ENCODE measurements at regions not wholly inside any gene's neighbourhood (a gene's known extent, or its start where the extent isn't known, plus 50 kb on each side); places are given as distances from the start of the nearest gene placed in this dataset.
"Not testable (repeated sequence)": the region's sequence is repeated elsewhere in the genome, so short reads cannot be mapped to it uniquely, and the experiment has no call there.

- H3K4me2 ChIP-seq (ENCODE audit: low read length) = no peak overlapping the region
- no peak overlapping the region for H3K4me3 ChIP-seq (ENCODE audit: low read depth, low read length)
- no peaks in the 10 kb centered on the region for H3K4me1 ChIP-seq
- no peak overlapping the region for H3K27ac ChIP-seq
- H3K36me3 ChIP-seq (ENCODE audit: control insufficient read depth, insufficient read depth, low read length) = no peaks in the 10 kb centered on the region
- no peak overlapping the region for H3K9ac ChIP-seq
- H3K27me3 ChIP-seq (ENCODE audit: control insufficient read depth, insufficient read depth, low read length) = no peaks in the 10 kb centered on the region
- TF ChIP-seq CTCF (IDR thresholded peaks at IDR 0.05) = no peak
- no peaks in the 10 kb centered on the region for H3K79me2 ChIP-seq
- no peaks in the 10 kb centered on the region for H3K9me3 ChIP-seq (ENCODE audit: control insufficient read depth, low read length)
- H2AFZ ChIP-seq = no peak overlapping the region
These were observed 166.7 kb upstream of the PDE4B start for GRCh38 chr1:65626003-65626402.

- no peak for TF ChIP-seq CTCF (IDR thresholded peaks at IDR 0.05)
- H3K27ac ChIP-seq = no peak overlapping the region
- no peak overlapping the region for H3K4me3 ChIP-seq (ENCODE audit: low read depth, low read length)
- H2AFZ ChIP-seq = no peak overlapping the region
- H3K27me3 ChIP-seq (ENCODE audit: control insufficient read depth, insufficient read depth, low read length) = no peaks in the 10 kb centered on the region
- H3K4me1 ChIP-seq = no peaks in the 10 kb centered on the region
- H3K9ac ChIP-seq = no peak overlapping the region
- H3K36me3 ChIP-seq (ENCODE audit: control insufficient read depth, insufficient read depth, low read length) = no peaks in the 10 kb centered on the region
- no peak overlapping the region for H3K4me2 ChIP-seq (ENCODE audit: low read length)
- H3K9me3 ChIP-seq (ENCODE audit: control insufficient read depth, low read length) = no peaks in the 10 kb centered on the region
- no peaks in the 10 kb centered on the region for H3K79me2 ChIP-seq
These were observed 162.9 kb upstream of the PDE4B start for GRCh38 chr1:65629788-65630187.

- H3K36me3 ChIP-seq (ENCODE audit: control insufficient read depth, insufficient read depth, low read length) = no peaks in the 10 kb centered on the region
- H3K9me3 ChIP-seq (ENCODE audit: control insufficient read depth, low read length) = no peaks in the 10 kb centered on the region
- H2AFZ ChIP-seq = no peak overlapping the region
- no peak for TF ChIP-seq CTCF (IDR thresholded peaks at IDR 0.05)
- no peak overlapping the region for H3K27ac ChIP-seq
- H3K4me2 ChIP-seq (ENCODE audit: low read length) = no peak overlapping the region
- no peaks in the 10 kb centered on the region for H3K79me2 ChIP-seq
- no peak overlapping the region for H3K4me3 ChIP-seq (ENCODE audit: low read depth, low read length)
- no peaks in the 10 kb centered on the region for H3K27me3 ChIP-seq (ENCODE audit: control insufficient read depth, insufficient read depth, low read length)
- no peak overlapping the region for H3K9ac ChIP-seq
- H3K4me1 ChIP-seq = no peaks in the 10 kb centered on the region
These were observed 161.8 kb upstream of the PDE4B start for GRCh38 chr1:65630855-65631254.

GRCh38 chr1:65632235-65632634 is 160.5 kb upstream of the PDE4B start:
- Histone ChIP-seq H3K4me1 (no peaks in the 10 kb centered on the region), H3K9me3 (ENCODE audit: control insufficient read depth, low read length) (no peaks in the 10 kb centered on the region), H3K27me3 (ENCODE audit: control insufficient read depth, insufficient read depth, low read length) (no peaks in the 10 kb centered on the region), H3K36me3 (ENCODE audit: control insufficient read depth, insufficient read depth, low read length) (no peaks in the 10 kb centered on the region), H3K27ac (no peak overlapping the region), H3K4me3 (ENCODE audit: low read depth, low read length) (no peak overlapping the region), H2AFZ (no peak overlapping the region), H3K9ac (no peak overlapping the region), H3K4me2 (ENCODE audit: low read length) (no peak overlapping the region), H3K79me2 (no peaks in the 10 kb centered on the region)
- no peak for TF ChIP-seq CTCF (IDR thresholded peaks at IDR 0.05)

GRCh38 chr1:65640046-65640445 is 152.6 kb upstream of the PDE4B start:
- no peak overlapping the region for H3K4me3 ChIP-seq (ENCODE audit: low read depth, low read length)
- H3K4me1 ChIP-seq = no peaks in the 10 kb centered on the region
- H3K4me2 ChIP-seq (ENCODE audit: low read length) = no peak overlapping the region
- TF ChIP-seq CTCF (IDR thresholded peaks at IDR 0.05) = no peak
- H3K79me2 ChIP-seq = no peaks in the 10 kb centered on the region
- no peak overlapping the region for H2AFZ ChIP-seq
- H3K27ac ChIP-seq = no peak overlapping the region
- no peak overlapping the region for H3K9ac ChIP-seq
- no peaks in the 10 kb centered on the region for H3K27me3 ChIP-seq (ENCODE audit: control insufficient read depth, insufficient read depth, low read length)
- no peaks in the 10 kb centered on the region for H3K36me3 ChIP-seq (ENCODE audit: control insufficient read depth, insufficient read depth, low read length)
- no peaks in the 10 kb centered on the region for H3K9me3 ChIP-seq (ENCODE audit: control insufficient read depth, low read length)

GRCh38 chr1:65649185-65649584 is 143.5 kb upstream of the PDE4B start:
- H3K36me3 ChIP-seq (ENCODE audit: control insufficient read depth, insufficient read depth, low read length); H3K27ac ChIP-seq; H3K9me3 ChIP-seq (ENCODE audit: control insufficient read depth, low read length); H3K9ac ChIP-seq; H3K4me3 ChIP-seq (ENCODE audit: low read depth, low read length); H3K4me2 ChIP-seq (ENCODE audit: low read length); H2AFZ ChIP-seq; H3K79me2 ChIP-seq; H3K27me3 ChIP-seq (ENCODE audit: control insufficient read depth, insufficient read depth, low read length); H3K4me1 ChIP-seq: not testable (repeated sequence)

Data from parathyroid adenoma (tissue), 2 donors.